ENCODE measurements at regions not wholly inside any gene's neighbourhood (a gene's known extent, or its start where the extent isn't known, plus 50 kb on each side); places are given as distances from the start of the nearest gene placed in this dataset.
"Not testable (repeated sequence)": the region's sequence is repeated elsewhere in the genome, so short reads cannot be mapped to it uniquely, and the experiment has no call there.

- ChIA-PET POLR2A (no interaction called here), CTCF (no interaction called here)
- TF ChIP-seq L3MBTL2 (conservative IDR thresholded peaks at IDR 0.05): no peak
- no peak for TF ChIP-seq FOXA1 (IDR thresholded peaks at IDR 0.05)
- no peak for TF ChIP-seq PKNOX1 (IDR thresholded peaks at IDR 0.05)
- no peak for TF ChIP-seq ELF4 (IDR thresholded peaks at IDR 0.05)
- no peak for TF ChIP-seq FOXK2 (IDR thresholded peaks at IDR 0.05)
- no peak for TF ChIP-seq SP1 (IDR thresholded peaks at IDR 0.05)
- no peak for TF ChIP-seq LEF1 (IDR thresholded peaks at IDR 0.05; ENCODE audit: borderline replicate concordance)
- no peak for TF ChIP-seq HDGF (IDR thresholded peaks at IDR 0.05; ENCODE audit: borderline replicate concordance)
- no peak for TF ChIP-seq CTBP1 (IDR thresholded peaks at IDR 0.05; ENCODE audit: borderline replicate concordance)
- no peak for TF ChIP-seq TARDBP (IDR thresholded peaks at IDR 0.05)
- TF ChIP-seq ZNF384 (IDR thresholded peaks at IDR 0.05): no peak
- no peak for TF ChIP-seq NFRKB (IDR thresholded peaks at IDR 0.05)
- no peak for TF ChIP-seq SUZ12 (IDR thresholded peaks at IDR 0.05)
- no peak for TF ChIP-seq BHLHE40 (IDR thresholded peaks at IDR 0.05; ENCODE audit: borderline replicate concordance)
- TF ChIP-seq FOXM1 (IDR thresholded peaks at IDR 0.05; ENCODE audit: borderline replicate concordance): no peak
- no peak for TF ChIP-seq ARNT (IDR thresholded peaks at IDR 0.05)
- DNase-seq (ENCODE audit: extremely low spot score): no peak
These were observed 747.7 kb downstream of the CENPC start for GRCh38 chr4:66797608-66798007.

GRCh38 chr4:66795724-66796123, 749.6 kb downstream of the CENPC start:
- TF ChIP-seq ARNT (IDR thresholded peaks at IDR 0.05): no peak
- DNase-seq (ENCODE audit: extremely low spot score): no peak
- ChIA-PET POLR2A (no interaction called here), CTCF (no interaction called here)

- CTCF ChIA-PET: no interaction called here
- POLR2A ChIA-PET: no interaction called here
- no peak for DNase-seq (ENCODE audit: extremely low spot score)
- no peak for TF ChIP-seq ARNT (IDR thresholded peaks at IDR 0.05)
- no peak for TF ChIP-seq LEF1 (IDR thresholded peaks at IDR 0.05; ENCODE audit: borderline replicate concordance)
- no peak for TF ChIP-seq BHLHE40 (IDR thresholded peaks at IDR 0.05; ENCODE audit: borderline replicate concordance)
- TF ChIP-seq FOXM1 (IDR thresholded peaks at IDR 0.05; ENCODE audit: borderline replicate concordance): no peak
- no peak for TF ChIP-seq HDGF (IDR thresholded peaks at IDR 0.05; ENCODE audit: borderline replicate concordance)
- no peak for TF ChIP-seq FOXK2 (IDR thresholded peaks at IDR 0.05)
These were observed 750.8 kb downstream of the CENPC start for GRCh38 chr4:66794390-66795034.

GRCh38 chr4:66791686-66792085, 753.6 kb downstream of the CENPC start:
- ChIA-PET CTCF (no interaction called here), POLR2A (no interaction called here)
- no peak for DNase-seq (ENCODE audit: extremely low spot score)
- TF ChIP-seq TARDBP (IDR thresholded peaks at IDR 0.05) (no peak), SUZ12 (IDR thresholded peaks at IDR 0.05) (no peak), ZNF384 (IDR thresholded peaks at IDR 0.05) (no peak), HDGF (IDR thresholded peaks at IDR 0.05; ENCODE audit: borderline replicate concordance) (no peak), FOXA1 (IDR thresholded peaks at IDR 0.05) (no peak), CTBP1 (IDR thresholded peaks at IDR 0.05; ENCODE audit: borderline replicate concordance) (no peak), LEF1 (IDR thresholded peaks at IDR 0.05; ENCODE audit: borderline replicate concordance) (no peak), PKNOX1 (IDR thresholded peaks at IDR 0.05) (no peak), SP1 (IDR thresholded peaks at IDR 0.05) (no peak), BHLHE40 (IDR thresholded peaks at IDR 0.05; ENCODE audit: borderline replicate concordance) (no peak), ELF4 (IDR thresholded peaks at IDR 0.05) (no peak), FOXK2 (IDR thresholded peaks at IDR 0.05) (no peak), L3MBTL2 (conservative IDR thresholded peaks at IDR 0.05) (no peak), ARNT (IDR thresholded peaks at IDR 0.05) (no peak), NFRKB (IDR thresholded peaks at IDR 0.05) (no peak), FOXM1 (IDR thresholded peaks at IDR 0.05; ENCODE audit: borderline replicate concordance) (no peak)

DNA sequence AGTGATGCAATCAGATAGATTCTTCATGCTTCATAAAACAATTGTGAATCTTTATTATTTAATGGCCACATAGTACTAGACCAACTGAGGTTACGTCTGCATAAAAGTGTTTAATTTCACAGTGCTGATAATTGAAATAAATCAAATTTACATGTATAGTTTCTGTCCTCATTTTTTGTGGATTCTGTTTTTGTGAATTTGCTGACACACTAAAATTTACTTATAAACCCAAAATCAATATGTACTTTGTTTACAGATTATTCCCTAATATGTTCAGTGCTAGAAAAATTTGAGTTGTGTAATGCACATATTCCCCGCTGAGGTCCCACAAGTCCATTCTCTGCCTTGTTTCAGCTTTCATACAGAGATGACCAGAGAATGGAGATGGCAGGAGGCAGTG, 759.8 kb downstream of the CENPC start:
- TF ChIP-seq CTBP1 (IDR thresholded peaks at IDR 0.05; ENCODE audit: borderline replicate concordance): no peak
- no peak for TF ChIP-seq FOXM1 (IDR thresholded peaks at IDR 0.05; ENCODE audit: borderline replicate concordance)
- TF ChIP-seq NFRKB (IDR thresholded peaks at IDR 0.05): no peak
- no peak for TF ChIP-seq TARDBP (IDR thresholded peaks at IDR 0.05)
- TF ChIP-seq LEF1 (IDR thresholded peaks at IDR 0.05; ENCODE audit: borderline replicate concordance): no peak
- TF ChIP-seq ELF4 (IDR thresholded peaks at IDR 0.05): no peak
- TF ChIP-seq L3MBTL2 (conservative IDR thresholded peaks at IDR 0.05): no peak
- TF ChIP-seq HDGF (IDR thresholded peaks at IDR 0.05; ENCODE audit: borderline replicate concordance): no peak
- no peak for TF ChIP-seq ARNT (IDR thresholded peaks at IDR 0.05)
- TF ChIP-seq FOXK2 (IDR thresholded peaks at IDR 0.05): no peak
- no peak for TF ChIP-seq FOXA1 (IDR thresholded peaks at IDR 0.05)
- no peak for TF ChIP-seq SP1 (IDR thresholded peaks at IDR 0.05)
- POLR2A ChIA-PET: no interaction called here
- DNase-seq (ENCODE audit: extremely low spot score): no peak
- CTCF ChIA-PET: no interaction called here

GRCh38 chr4:66782751-66783150, 762.6 kb downstream of the CENPC start:
- CTCF ChIA-PET; POLR2A ChIA-PET; DNase-seq (ENCODE audit: extremely low spot score): not testable (repeated sequence)

DNA sequence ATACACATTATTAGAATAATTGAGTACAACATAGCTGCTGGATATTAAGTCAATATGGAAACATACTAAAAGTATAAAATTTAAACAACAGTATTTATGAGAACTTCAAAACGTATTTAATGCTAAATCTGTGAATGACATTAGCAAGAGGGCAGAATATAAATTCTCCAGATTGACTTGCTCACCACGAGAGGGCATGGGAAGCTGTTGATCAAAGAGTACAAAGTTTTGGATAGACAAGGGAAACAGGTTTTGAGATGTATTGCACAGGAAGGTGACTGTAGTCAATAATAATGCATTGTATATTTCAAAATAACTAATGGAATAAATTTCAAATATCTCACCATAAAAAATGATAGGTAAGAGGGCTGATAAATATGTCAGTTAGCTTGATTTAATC, 768.2 kb downstream of the CENPC start:
- DNase-seq (ENCODE audit: extremely low spot score): no peak
- CTCF ChIA-PET: no interaction called here
- POLR2A ChIA-PET: no interaction called here
- TF ChIP-seq TARDBP (IDR thresholded peaks at IDR 0.05): no peak
- TF ChIP-seq HDGF (IDR thresholded peaks at IDR 0.05; ENCODE audit: borderline replicate concordance): no peak
- no peak for TF ChIP-seq L3MBTL2 (conservative IDR thresholded peaks at IDR 0.05)
